CD4-positive, alpha-beta T cell treated with Interleukin-12 subunit alpha and Interleukin-12 subunit beta, for 1 hour (primary cell): ENCODE measurements at regions not wholly inside any gene's neighbourhood (a gene's known extent, or its start where the extent isn't known, plus 50 kb on each side); places are given as distances from the start of the nearest gene placed in this dataset.
"Not testable (repeated sequence)": the region's sequence is repeated elsewhere in the genome, so short reads cannot be mapped to it uniquely, and the experiment has no call there.

Experiments used
- DNase-seq: peaks from one replicate; pipeline ENCODE4 v3.0.0-alpha.2; 2020

GRCh38 chr9:100813871-100814270, 214.7 kb upstream of the PLPPR1 start:
- no peak for DNase-seq

- DNase-seq, result no peak
Measured at GRCh38 chr9:100819980-100820379, 208.5 kb upstream of the PLPPR1 start.

- not testable (repeated sequence) for DNase-seq
Measured at GRCh38 chr9:100833035-100833434, 195.5 kb upstream of the PLPPR1 start.

GRCh38 chr9:100838857-100839256, 189.7 kb upstream of the PLPPR1 start:
- no peak for DNase-seq

GRCh38 chr9:100848726-100849125, 179.8 kb upstream of the PLPPR1 start:
- DNase-seq, result no peak

- DNase-seq, result no peak
Measured at GRCh38 chr9:100852088-100852487, 176.4 kb upstream of the PLPPR1 start.

GRCh38 chr9:100856238-100856637, 172.3 kb upstream of the PLPPR1 start:
- no peak for DNase-seq

GRCh38 chr9:100865111-100865510, 163.4 kb upstream of the PLPPR1 start:
- no peak for DNase-seq

GRCh38 chr9:100865648-100866047, 162.9 kb upstream of the PLPPR1 start:
- no peak for DNase-seq

- DNase-seq, result no peak
Measured at GRCh38 chr9:100869326-100869725, 159.2 kb upstream of the PLPPR1 start.

- no peak for DNase-seq
Measured at GRCh38 chr9:100879884-100880283, 148.6 kb upstream of the PLPPR1 start.

- no peak for DNase-seq
Measured at GRCh38 chr9:100880284-100880683, 148.2 kb upstream of the PLPPR1 start.

- DNase-seq, result no peak
Measured at GRCh38 chr9:100884518-100884917, 144.0 kb upstream of the PLPPR1 start.

GRCh38 chr9:100890321-100890720, 138.2 kb upstream of the PLPPR1 start:
- DNase-seq, result no peak

GRCh38 chr9:100911273-100911672, 117.3 kb upstream of the PLPPR1 start:
- no peak for DNase-seq

- no peak for DNase-seq
Measured at GRCh38 chr9:100913257-100913656, 115.3 kb upstream of the PLPPR1 start.

- DNase-seq, result no peak
Measured at GRCh38 chr9:100914266-100914665, 114.3 kb upstream of the PLPPR1 start.

GRCh38 chr9:100919506-100919905, 109.0 kb upstream of the PLPPR1 start:
- DNase-seq, result no peak

- DNase-seq, result no peak
Measured at GRCh38 chr9:100926366-100926765, 102.2 kb upstream of the PLPPR1 start.

GRCh38 chr9:100927763-100928162, 100.8 kb upstream of the PLPPR1 start:
- no peak for DNase-seq

- DNase-seq, result no peak
Measured at GRCh38 chr9:100933656-100934055, 94.9 kb upstream of the PLPPR1 start.

- DNase-seq, result no peak
Measured at GRCh38 chr9:100937382-100937781, 91.1 kb upstream of the PLPPR1 start.

- DNase-seq, result no peak
Measured at GRCh38 chr9:100938507-100938906, 90.0 kb upstream of the PLPPR1 start.

- no peak for DNase-seq
Measured at GRCh38 chr9:100939636-100940035, 88.9 kb upstream of the PLPPR1 start.

GRCh38 chr9:100959226-100959625, 69.3 kb upstream of the PLPPR1 start:
- no peak for DNase-seq
